ENCODE measurements at regions not wholly inside any gene's neighbourhood (a gene's known extent, or its start where the extent isn't known, plus 50 kb on each side); places are given as distances from the start of the nearest gene placed in this dataset.
A peak's percentile ranks its signal among the peaks of the same experiment; 100 is the strongest.

- peak; percentile 28 for FAIRE-seq
- no peaks in the 10 kb centered on the region for H3K27me3 ChIP-seq (ENCODE audit: control insufficient read depth in 2 of 2, insufficient read depth in 2 of 2, low read length in 2 of 2)
- TF ChIP-seq MYC (IDR thresholded peaks at IDR 0.05; ENCODE audit: low read depth, low read length) = no peak
- no peak for TF ChIP-seq JUN (IDR thresholded peaks at IDR 0.05; ENCODE audit: borderline replicate concordance, insufficient read depth, insufficient read length, low read depth)
- TF ChIP-seq EZH2 (IDR thresholded peaks at IDR 0.05; ENCODE audit: borderline replicate concordance, low read depth, low read length, severe bottlenecking) = no peak
- H3K9me1 ChIP-seq (replicated peaks; ENCODE audit: control insufficient read depth, extremely low read depth, insufficient read depth, low read length) = no peaks in the 10 kb centered on the region
- no peaks in the 10 kb centered on the region for H3K79me2 ChIP-seq (ENCODE audit: control insufficient read depth, insufficient read depth, low read length)
- no peak overlapping the region for H3K4me2 ChIP-seq (ENCODE audit: insufficient read depth, low read length)
- dilution Hi-C loops (cut with MboI; ENCODE audit: extremely low pct_ligation_motif_present, low sequenced_read_pairs) (no loop called here), intact Hi-C loops (cut with micrococcal nuclease) (no loop called here)
- H3K9ac ChIP-seq (replicated peaks; ENCODE audit: extremely low read depth, insufficient read depth, low read length) = no peak overlapping the region
- no peak overlapping the region for H3K4me3 ChIP-seq (replicated peaks in 1 of 3; ENCODE audit: insufficient read depth in 1 of 3, low read depth in 1 of 3, low read length in 3 of 3)
- CTCF ChIA-PET = interaction anchor here (0.6 to 1.1 kb wide), 4 partner anchors 18 to 744 kb away, joined by 3 read pairs; no protein-coding TSS in a partner anchor
- no peaks in the 10 kb centered on the region for H4K20me1 ChIP-seq (replicated peaks; ENCODE audit: control insufficient read depth, extremely low read depth, insufficient read depth, low read length)
- no peaks in the 10 kb centered on the region for H3K36me3 ChIP-seq (ENCODE audit: control insufficient read depth in 2 of 2, extremely low read depth in 1 of 2, insufficient read depth in 2 of 2, low read length in 2 of 2)
- DNase-seq (ENCODE audit: low read depth, low spot score) = peak; percentile 61
- H2AFZ ChIP-seq (ENCODE audit: low read depth, low read length) = peak overlapping the region; percentile 32
- POLR2A ChIA-PET = interaction anchor here (0.6 kb wide), 1 partner anchor 37 kb away, joined by 3 read pairs; no protein-coding TSS in a partner anchor
- no peaks in the 10 kb centered on the region for H3K9me3 ChIP-seq (replicated peaks; ENCODE audit: control insufficient read depth, insufficient read depth, low read length)
- peaks cover 6% of the 10 kb centered on the region for H3K4me1 ChIP-seq (ENCODE audit: control insufficient read depth, extremely low read depth, insufficient read depth, low read length)
- no TSS peak for BruUV-seq (replicated peaks)
- no peak overlapping the region for H3K27ac ChIP-seq (ENCODE audit: insufficient read depth, low read depth, low read length)
These were observed 626.5 kb upstream of the ZNF608 start for GRCh38 chr5:125372694-125373631.

GRCh38 chr5:125375143-125375542 lies 628.7 kb upstream of the ZNF608 start:
- intact Hi-C loops (cut with micrococcal nuclease) (no loop called here), dilution Hi-C loops (cut with MboI; ENCODE audit: extremely low pct_ligation_motif_present, low sequenced_read_pairs) (no loop called here)
- no peaks in the 10 kb centered on the region for H3K9me1 ChIP-seq (replicated peaks; ENCODE audit: control insufficient read depth, extremely low read depth, insufficient read depth, low read length)
- ChIA-PET POLR2A (no interaction called here), CTCF (no interaction called here)
- TF ChIP-seq POLR2A (IDR thresholded peaks at IDR 0.05; ENCODE audit: low read depth, low read length) (no peak), CTCF (IDR thresholded peaks at IDR 0.05; ENCODE audit: extremely low read depth in 1 of 2, insufficient read depth in 1 of 2, low read depth in 1 of 2, low read length in 2 of 2) (no peak), MAX (IDR thresholded peaks at IDR 0.05; ENCODE audit: insufficient read depth, insufficient read length) (no peak), JUN (IDR thresholded peaks at IDR 0.05; ENCODE audit: borderline replicate concordance, insufficient read depth, insufficient read length, low read depth) (no peak), FOS (IDR thresholded peaks at IDR 0.05; ENCODE audit: borderline replicate concordance, insufficient read depth, low read length) (no peak), MYC (IDR thresholded peaks at IDR 0.05; ENCODE audit: low read depth, low read length) (no peak), EZH2 (IDR thresholded peaks at IDR 0.05; ENCODE audit: borderline replicate concordance, low read depth, low read length, severe bottlenecking) (no peak), POLR2AphosphoS5 (IDR thresholded peaks at IDR 0.05; ENCODE audit: insufficient read depth, low read depth, low read length) (no peak), GATA2 (IDR thresholded peaks at IDR 0.05; ENCODE audit: insufficient read depth, insufficient read length, low read depth, low read length) (no peak)
- H3K79me2 ChIP-seq (ENCODE audit: control insufficient read depth, insufficient read depth, low read length) = no peaks in the 10 kb centered on the region
- H3K9ac ChIP-seq (replicated peaks; ENCODE audit: extremely low read depth, insufficient read depth, low read length) = no peak overlapping the region
- H3K9me3 ChIP-seq (replicated peaks; ENCODE audit: control insufficient read depth, insufficient read depth, low read length) = no peaks in the 10 kb centered on the region
- no peak for FAIRE-seq
- H3K27ac ChIP-seq (ENCODE audit: insufficient read depth, low read depth, low read length) = no peak overlapping the region
- H3K4me2 ChIP-seq (ENCODE audit: insufficient read depth, low read length) = no peak overlapping the region
- no peak overlapping the region for H3K4me3 ChIP-seq (replicated peaks in 1 of 3; ENCODE audit: insufficient read depth in 1 of 3, low read depth in 1 of 3, low read length in 3 of 3)
- no peaks in the 10 kb centered on the region for H3K36me3 ChIP-seq (ENCODE audit: control insufficient read depth in 2 of 2, extremely low read depth in 1 of 2, insufficient read depth in 2 of 2, low read length in 2 of 2)
- no peak for DNase-seq (ENCODE audit: low read depth, low spot score)
- BruUV-seq (replicated peaks) = no TSS peak
- peaks cover 6% of the 10 kb centered on the region for H3K4me1 ChIP-seq (ENCODE audit: control insufficient read depth, extremely low read depth, insufficient read depth, low read length)
- no peak overlapping the region for H2AFZ ChIP-seq (ENCODE audit: low read depth, low read length)
- H4K20me1 ChIP-seq (replicated peaks; ENCODE audit: control insufficient read depth, extremely low read depth, insufficient read depth, low read length) = no peaks in the 10 kb centered on the region
- no peaks in the 10 kb centered on the region for H3K27me3 ChIP-seq (ENCODE audit: control insufficient read depth in 2 of 2, insufficient read depth in 2 of 2, low read length in 2 of 2)

Data from endothelial cell of umbilical vein (primary cell).